ENCODE measurements at regions not wholly inside any gene's neighbourhood (a gene's known extent, or its start where the extent isn't known, plus 50 kb on each side); places are given as distances from the start of the nearest gene placed in this dataset.

- Histone ChIP-seq H2AFZ (ENCODE audit: low read depth, low read length) (no peak overlapping the region), H3K9me2 (ENCODE audit: insufficient read depth, low read length) (no peaks in the 10 kb centered on the region), H3F3A (ENCODE audit: insufficient read depth, low read length, poor library complexity, severe bottlenecking) (no peaks in the 10 kb centered on the region), H3K9ac (ENCODE audit: low read length) (no peak overlapping the region), H3K4me3 (ENCODE audit: low read length) (no peak overlapping the region), H3K9me3 (ENCODE audit: low read length) (no peaks in the 10 kb centered on the region), H3K4me2 (ENCODE audit: low read length) (no peak overlapping the region), H3K36me3 (ENCODE audit: insufficient read depth, low read length) (no peaks in the 10 kb centered on the region), H3K27me3 (ENCODE audit: insufficient read depth, low read depth, low read length) (no peaks in the 10 kb centered on the region), H3K79me2 (replicated peaks; ENCODE audit: insufficient read depth, low read length) (no peaks in the 10 kb centered on the region), H3K27ac (ENCODE audit: low read length) (no peak overlapping the region), H4K20me1 (ENCODE audit: insufficient read depth) (no peaks in the 10 kb centered on the region)
- TF ChIP-seq TAF1 (IDR thresholded peaks at IDR 0.05; ENCODE audit: low read depth), result no peak
- TF ChIP-seq RAD21 (conservative IDR thresholded peaks at IDR 0.05), result no peak
- no peak for TF ChIP-seq SMC3 (conservative IDR thresholded peaks at IDR 0.05; ENCODE audit: poor library complexity)
- no peak for TF ChIP-seq EP300 (conservative IDR thresholded peaks at IDR 0.05; ENCODE audit: poor library complexity, severe bottlenecking)
- no peak for TF ChIP-seq MXI1 (conservative IDR thresholded peaks at IDR 0.05; ENCODE audit: poor library complexity, severe bottlenecking)
- no peak for TF ChIP-seq EZH2 (IDR thresholded peaks at IDR 0.05; ENCODE audit: borderline replicate concordance, insufficient read depth, low read length, poor library complexity, severe bottlenecking)
- no peak for TF ChIP-seq POLR2AphosphoS5 (IDR thresholded peaks at IDR 0.05)
- TF ChIP-seq REST (IDR thresholded peaks at IDR 0.05; ENCODE audit: borderline replicate concordance), result no peak
- no peak for TF ChIP-seq CTCF (IDR thresholded peaks at IDR 0.05; ENCODE audit: poor library complexity, severe bottlenecking)
These were observed 414.0 kb upstream of the OPRM1 start for GRCh38 chr6:153625089-153625488.

- Histone ChIP-seq H3K9me2 (ENCODE audit: insufficient read depth, low read length) (no peaks in the 10 kb centered on the region), H3K9me3 (ENCODE audit: low read length) (no peaks in the 10 kb centered on the region), H3K79me2 (replicated peaks; ENCODE audit: insufficient read depth, low read length) (no peaks in the 10 kb centered on the region), H3K27ac (ENCODE audit: low read length) (no peak overlapping the region), H2AFZ (ENCODE audit: low read depth, low read length) (no peak overlapping the region), H3K27me3 (ENCODE audit: insufficient read depth, low read depth, low read length) (no peaks in the 10 kb centered on the region), H3F3A (ENCODE audit: insufficient read depth, low read length, poor library complexity, severe bottlenecking) (no peaks in the 10 kb centered on the region), H4K20me1 (ENCODE audit: insufficient read depth) (no peaks in the 10 kb centered on the region), H3K4me2 (ENCODE audit: low read length) (no peak overlapping the region), H3K36me3 (ENCODE audit: insufficient read depth, low read length) (no peaks in the 10 kb centered on the region), H3K4me3 (ENCODE audit: low read length) (no peak overlapping the region), H3K9ac (ENCODE audit: low read length) (no peak overlapping the region)
- TF ChIP-seq MXI1 (conservative IDR thresholded peaks at IDR 0.05; ENCODE audit: poor library complexity, severe bottlenecking) (no peak), EP300 (conservative IDR thresholded peaks at IDR 0.05; ENCODE audit: poor library complexity, severe bottlenecking) (no peak), CTCF (IDR thresholded peaks at IDR 0.05; ENCODE audit: poor library complexity, severe bottlenecking) (no peak), REST (IDR thresholded peaks at IDR 0.05; ENCODE audit: borderline replicate concordance) (no peak), SMC3 (conservative IDR thresholded peaks at IDR 0.05; ENCODE audit: poor library complexity) (no peak), POLR2AphosphoS5 (IDR thresholded peaks at IDR 0.05) (no peak), EZH2 (IDR thresholded peaks at IDR 0.05; ENCODE audit: borderline replicate concordance, insufficient read depth, low read length, poor library complexity, severe bottlenecking) (no peak), TAF1 (IDR thresholded peaks at IDR 0.05; ENCODE audit: low read depth) (no peak), RAD21 (conservative IDR thresholded peaks at IDR 0.05) (no peak)
These were observed 414.5 kb upstream of the OPRM1 start for GRCh38 chr6:153624528-153624927.

Measured in neural cell (in vitro differentiated cells).